ENCODE measurements at regions not wholly inside any gene's neighbourhood (a gene's known extent, or its start where the extent isn't known, plus 50 kb on each side); places are given as distances from the start of the nearest gene placed in this dataset.

DNA sequence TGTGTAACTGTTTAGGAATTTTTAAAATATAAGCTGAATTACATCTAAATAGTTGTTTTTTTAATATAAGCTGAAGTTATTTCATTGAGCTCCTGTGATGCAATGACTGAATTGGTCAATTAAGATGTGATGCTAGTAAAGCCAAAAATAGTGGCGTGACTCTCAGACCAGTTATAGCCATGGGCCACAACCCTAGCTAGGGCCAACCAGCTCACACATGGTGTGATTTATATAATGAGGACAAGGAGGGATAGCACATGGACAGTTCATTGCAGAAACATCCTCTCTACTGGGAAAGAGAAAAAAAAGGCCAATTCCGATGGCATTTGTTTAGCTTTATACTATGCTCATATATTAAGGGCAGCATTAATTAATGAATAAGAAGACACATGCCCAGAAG lies 119.3 kb upstream of the PROX1 start:
- no peak for DNase-seq (ENCODE audit: low spot score)

DNA sequence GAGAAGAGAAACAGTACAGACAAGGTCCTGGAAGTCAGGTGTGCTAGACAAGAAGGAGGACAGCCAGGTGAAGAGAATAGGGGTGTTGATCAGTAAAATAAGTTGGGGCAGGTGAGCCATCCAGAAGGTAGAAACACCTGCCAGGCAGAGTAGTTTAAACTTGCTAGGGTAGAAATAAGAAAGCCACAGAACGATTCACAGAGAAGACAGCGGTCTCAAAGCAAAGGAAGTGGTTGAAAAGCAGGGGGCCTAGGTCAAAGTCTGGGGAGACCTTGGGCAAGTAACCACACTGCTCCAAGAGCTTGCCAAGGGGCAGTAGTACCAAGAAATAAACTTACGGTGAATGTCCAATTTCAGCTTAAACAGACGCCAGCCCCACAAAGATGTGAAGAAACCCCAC lies 116.6 kb upstream of the PROX1 start:
- no peak for DNase-seq (ENCODE audit: low spot score)

DNA sequence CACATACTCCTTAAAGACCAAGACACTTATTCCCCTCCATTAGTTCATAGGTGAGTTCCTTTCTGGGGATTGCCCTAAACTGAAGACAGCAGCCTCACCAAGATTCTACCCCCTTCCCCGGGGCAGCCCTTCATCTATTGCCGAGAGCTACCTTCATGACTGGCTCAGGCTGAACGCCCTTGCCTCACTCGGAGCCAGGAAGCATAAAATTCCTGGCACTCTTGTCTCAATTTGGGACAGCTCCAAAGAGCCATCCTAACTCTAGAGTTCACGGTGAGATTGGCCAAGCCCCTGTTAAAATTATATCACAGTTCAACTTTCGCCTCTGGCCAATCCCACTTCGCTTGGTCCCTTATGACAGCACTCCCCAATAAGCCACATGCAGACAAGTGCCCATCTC lies 113.0 kb upstream of the PROX1 start:
- DNase-seq (ENCODE audit: low spot score): no peak

- DNase-seq (ENCODE audit: low spot score): no peak
These were observed 111.2 kb upstream of the PROX1 start for GRCh38 chr1:213876531-213876930.

GRCh38 chr1:213883618-213884017 lies 104.2 kb upstream of the PROX1 start:
- no peak for DNase-seq (ENCODE audit: low spot score)

DNA sequence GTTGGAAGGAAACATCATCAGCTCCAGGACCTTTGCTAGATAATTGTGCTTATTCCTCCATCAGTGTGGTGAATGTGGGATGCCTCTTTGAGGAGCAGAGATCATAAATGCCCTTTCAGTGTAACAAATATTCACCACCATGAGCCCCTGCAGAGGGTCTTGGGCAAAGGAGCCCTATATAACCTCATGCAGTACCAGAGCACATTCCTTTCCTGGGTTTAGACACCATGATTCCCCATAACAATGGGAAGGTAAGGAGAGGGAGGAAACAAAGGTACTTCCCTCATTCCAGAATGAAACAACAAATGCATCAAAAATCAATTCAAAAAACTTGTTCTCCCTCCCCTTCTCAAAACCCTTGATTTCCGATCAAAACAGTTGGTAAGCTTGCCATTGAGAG lies 103.4 kb upstream of the PROX1 start:
- DNase-seq (ENCODE audit: low spot score): no peak

DNA sequence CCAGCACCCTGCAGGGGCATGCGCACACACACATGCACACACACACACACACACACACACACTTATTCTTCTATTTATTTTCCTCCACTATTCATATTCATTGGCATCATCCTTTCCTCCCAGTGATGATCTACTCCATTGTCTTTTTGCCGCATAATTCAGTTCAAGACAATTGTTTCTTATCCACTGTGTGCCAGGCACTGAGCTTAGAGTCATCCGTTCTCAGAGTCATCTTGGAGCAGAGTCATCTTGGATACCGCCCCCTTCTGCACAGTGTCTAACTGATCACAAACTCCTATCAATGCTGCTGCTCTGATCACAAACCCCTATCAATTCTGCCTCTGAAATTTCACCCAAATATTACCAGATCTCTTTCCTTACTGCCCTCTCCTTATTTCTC lies 102.8 kb upstream of the PROX1 start:
- DNase-seq (ENCODE audit: low spot score): no peak

GRCh38 chr1:213887842-213888241 lies 99.9 kb upstream of the PROX1 start:
- no peak for DNase-seq (ENCODE audit: low spot score)

- no peak for DNase-seq (ENCODE audit: low spot score)
These were observed 95.5 kb upstream of the PROX1 start for GRCh38 chr1:213891989-213892902.

DNA sequence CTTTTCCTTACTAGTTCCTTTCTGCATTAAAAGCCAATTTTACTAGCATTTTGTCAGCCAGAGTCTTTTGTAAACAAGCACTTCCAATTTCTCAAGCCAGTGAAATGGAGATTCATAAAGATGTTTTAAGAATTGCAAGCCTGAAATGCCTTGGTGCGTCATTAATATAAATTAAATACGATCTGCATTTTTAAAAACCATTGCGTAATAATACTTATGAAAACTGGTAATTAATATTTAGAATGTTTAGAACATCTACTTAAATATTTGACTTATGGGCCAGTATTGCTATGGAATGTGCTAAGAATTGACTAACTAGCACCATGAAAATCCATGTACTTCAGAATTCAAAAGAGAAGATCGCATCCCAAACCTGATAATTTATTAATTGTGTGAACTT lies 89.1 kb upstream of the PROX1 start:
- no peak for DNase-seq (ENCODE audit: low spot score)

- DNase-seq (ENCODE audit: low spot score): no peak
These were observed 88.4 kb upstream of the PROX1 start for GRCh38 chr1:213899413-213899812.

DNA sequence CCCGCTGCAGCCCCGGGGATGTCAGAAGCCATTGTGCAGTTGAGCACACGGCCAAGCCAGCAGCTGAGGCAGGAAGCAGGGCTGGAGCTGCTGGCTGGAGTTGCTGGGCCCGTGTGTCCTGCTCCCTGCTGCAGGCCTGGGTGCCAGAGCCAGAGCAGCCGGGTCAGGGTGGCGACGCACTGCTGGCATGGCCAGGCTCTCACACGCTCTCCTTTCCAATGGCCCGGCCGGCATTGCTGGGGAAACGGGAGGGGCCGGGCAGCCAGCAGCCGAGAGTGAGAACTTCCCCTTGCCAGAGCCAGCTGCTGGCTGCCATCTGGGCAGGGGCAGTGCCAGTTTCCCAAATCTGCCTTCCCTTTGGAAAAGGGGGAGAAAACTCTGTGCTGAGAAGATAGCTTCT lies 82.4 kb upstream of the PROX1 start:
- DNase-seq (ENCODE audit: low spot score): no peak

GRCh38 chr1:213908521-213908920 lies 79.3 kb upstream of the PROX1 start:
- DNase-seq (ENCODE audit: low spot score): no peak

GRCh38 chr1:213914392-213914791 lies 73.4 kb upstream of the PROX1 start:
- DNase-seq (ENCODE audit: low spot score): no peak

GRCh38 chr1:213921311-213921710 lies 66.5 kb upstream of the PROX1 start:
- no peak for DNase-seq (ENCODE audit: low spot score)

DNA sequence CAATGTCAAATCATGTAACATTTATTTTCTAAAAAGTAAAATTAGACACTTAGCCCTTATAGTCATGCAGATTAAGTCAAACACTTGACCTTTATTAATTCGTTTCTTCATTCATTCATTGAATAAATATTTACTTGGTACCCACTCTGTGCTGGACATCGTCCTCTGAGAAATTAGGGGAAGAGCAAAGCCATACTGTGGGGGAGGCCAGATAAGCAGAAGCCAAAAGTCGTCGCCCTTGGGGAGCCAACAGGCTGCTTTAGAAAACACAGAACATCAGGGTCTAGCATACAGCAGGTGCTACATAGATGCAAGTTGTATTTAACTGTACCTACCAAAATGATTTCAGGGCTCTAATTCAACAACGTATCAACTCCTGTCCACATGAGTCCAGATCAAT lies 66.1 kb upstream of the PROX1 start:
- no peak for DNase-seq (ENCODE audit: low spot score)

DNA sequence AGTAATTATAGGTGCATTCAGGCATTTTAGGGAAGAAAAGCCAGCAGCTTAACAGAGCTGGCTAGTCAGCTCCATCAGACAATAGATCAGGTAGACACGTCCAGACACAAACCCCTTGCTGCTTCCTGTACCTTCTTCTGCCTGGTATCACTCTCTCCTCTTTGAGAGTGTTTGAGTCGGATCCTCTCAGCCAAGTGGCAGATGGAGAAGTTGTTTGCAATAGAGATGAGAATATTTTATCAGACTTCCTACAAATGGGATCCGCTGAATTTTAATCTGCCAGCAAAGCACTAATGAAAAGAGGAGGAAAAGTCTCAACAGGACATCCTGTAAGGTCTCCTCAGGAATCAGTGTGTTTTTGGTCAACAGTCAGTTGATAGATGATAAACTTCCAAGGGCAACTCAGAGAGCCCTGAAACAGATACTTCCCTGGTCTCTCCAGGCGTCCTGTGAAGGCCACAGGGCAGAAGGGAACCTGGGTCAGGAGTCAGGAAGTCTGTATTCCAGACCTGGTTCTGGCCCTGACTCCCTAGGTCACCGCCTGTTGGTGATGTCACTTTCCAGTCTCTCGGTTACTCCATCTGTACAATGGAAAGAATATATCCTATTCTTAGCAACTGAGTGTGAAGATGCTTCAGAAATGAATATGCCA lies 62.1 kb upstream of the PROX1 start:
- DNase-seq (ENCODE audit: low spot score): no peak

GRCh38 chr1:213927846-213928245 lies 59.9 kb upstream of the PROX1 start:
- no peak for DNase-seq (ENCODE audit: low spot score)

- no peak for DNase-seq (ENCODE audit: low spot score)
These were observed 58.4 kb upstream of the PROX1 start for GRCh38 chr1:213929398-213929797.

DNA sequence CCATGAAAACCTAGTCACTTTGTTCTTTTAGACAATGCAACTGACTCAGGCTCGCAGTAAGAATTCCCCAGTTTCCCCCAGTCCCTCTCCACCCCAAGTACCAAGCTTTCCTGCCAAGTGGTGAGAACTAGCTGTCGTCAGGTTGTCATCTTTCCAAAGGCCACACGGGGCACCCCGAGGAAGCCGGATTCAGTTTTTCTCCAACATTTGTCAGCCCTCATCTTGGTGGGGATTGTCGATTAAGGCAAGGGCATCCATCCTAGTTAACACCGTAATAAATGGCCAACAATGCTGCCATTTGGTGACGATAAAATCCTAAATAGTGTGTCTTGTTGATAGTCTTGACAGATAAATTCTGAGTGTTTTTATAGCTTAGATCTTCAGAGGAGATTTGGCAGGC lies 55.9 kb upstream of the PROX1 start:
- DNase-seq (ENCODE audit: low spot score): no peak

DNA sequence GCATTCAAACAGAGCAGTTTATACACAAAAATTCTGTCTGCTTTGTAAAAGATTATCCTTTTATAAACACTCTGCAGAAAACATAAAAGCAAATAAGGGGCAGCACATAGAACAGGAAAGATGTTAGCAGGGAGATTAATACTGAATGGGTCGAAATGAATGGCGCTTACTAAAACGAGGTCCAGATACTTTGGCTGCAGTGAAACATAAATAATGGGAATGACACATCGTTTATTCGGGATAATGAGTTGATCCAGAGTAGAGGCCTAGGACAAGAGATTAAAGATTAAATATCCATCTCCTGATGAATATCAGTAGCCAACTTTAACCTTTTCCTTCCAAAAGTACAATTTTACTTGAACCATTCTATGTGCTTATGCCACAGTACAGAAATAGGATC lies 54.4 kb upstream of the PROX1 start:
- no peak for DNase-seq (ENCODE audit: low spot score)

- DNase-seq (ENCODE audit: low spot score): peak; percentile 84
These were observed 53.1 kb upstream of the PROX1 start for GRCh38 chr1:213934649-213935048.

DNA sequence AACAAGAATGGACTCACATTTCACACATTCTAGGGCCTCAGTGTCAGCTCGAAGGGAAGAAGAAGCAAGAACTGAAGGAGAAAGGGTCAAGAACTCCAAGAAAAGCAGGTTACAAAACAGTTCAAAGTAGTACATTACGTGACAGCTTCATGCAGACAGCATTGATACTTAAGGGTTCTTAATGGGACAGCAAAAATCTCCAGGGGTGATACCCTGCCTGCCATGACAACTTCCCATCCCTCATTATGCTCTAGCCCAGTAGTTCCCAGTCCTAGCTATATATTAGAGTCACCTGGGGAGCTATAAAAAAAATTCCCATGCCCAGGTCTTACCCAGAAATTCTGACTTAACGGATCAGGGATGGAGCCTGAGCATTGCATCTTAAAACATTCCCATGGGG lies 51.2 kb upstream of the PROX1 start:
- DNase-seq (ENCODE audit: low spot score): no peak

Measured in mucosa of gallbladder (tissue), 1 donor.